Ovary (tissue), 7 donors: ENCODE measurements at regions not wholly inside any gene's neighbourhood (a gene's known extent, or its start where the extent isn't known, plus 50 kb on each side); places are given as distances from the start of the nearest gene placed in this dataset.

Experiments
- DNase-seq, 5 donors: peaks; one replicate each; pipeline ENCODE4 v3.0.0-alpha.2; 2019 to 2020
- H3K27ac ChIP-seq, 2 donors: fragments of 200-600 bp; one replicate each; pipeline versions ENCODE4 v1.5.1 to v1.8.0; 2019 to 2022
- H3K27me3 ChIP-seq: fragments of 200-600 bp; one replicate; pipeline ENCODE4 v1.8.0; 2022
- H3K36me3 ChIP-seq: fragments of 200-600 bp; sonication (generic); one replicate; pipeline ENCODE4 v1.5.1; 2019
- H3K4me1 ChIP-seq: one replicate; pipeline ENCODE4 v1.8.1; 2013; ENCODE audit warnings: mild to moderate bottlenecking, moderate library complexity; ENCODE audit not compliant: insufficient read depth
- H3K4me3 ChIP-seq: fragments of 200-600 bp; sonication (generic); one replicate; pipeline ENCODE4 v1.5.1; 2017
- H3K9me3 ChIP-seq, 2 donors: fragments of 200-600 bp in 1 of 2; sonication (generic) in 1 of 2; one replicate each; pipeline versions ENCODE4 v1.5.1 to v1.8.1; 2013 to 2019; ENCODE audit warnings: mild to moderate bottlenecking in 1 of 2, moderate library complexity in 1 of 2
- EP300 ChIP-seq: sonication (generic); formaldehyde crosslinking; IDR thresholded peaks from one replicate; pipeline ENCODE4 v1.6.1; 2017; ENCODE audit warnings: antibody characterized with exemption
- POLR2A ChIP-seq: fragments of 450-650 bp; IDR thresholded peaks from one replicate; pipeline ENCODE4 v1.6.1; 2017; ENCODE audit warnings: antibody characterized with exemption, mild to moderate bottlenecking, moderate library complexity
- WGBS, 3 donors: extraction: QIAGEN DNeasy Blood & Tissue Kit in 1 of 3; methylation state at CpG; one replicate each; pipeline versions ENCODE4 v1.1.5 to v1.1.7; 2013 to 2017; 5-methylcytosine and 5-hydroxymethylcytosine counted together
- intact Hi-C, 4 donors: fragments of 100-400 bp; cut with DNase I; formaldehyde crosslinking; loops; one replicate each; pipeline versions ENCODE4 v1.11.0 to v1.15.1; 2022 to 2023
- TF ChIP-seq, protein P1 (sequence below), 3 donors: fragments of 450-650 bp in 2 of 3; fragments of 200-600 bp in 1 of 3; IDR thresholded peaks; one replicate each; pipeline versions ENCODE4 v1.5.1 to v1.8.0; 2016 to 2022; ENCODE audit warnings: antibody characterized with exemption in 3 of 3, mild to moderate bottlenecking in 1 of 3
- donor health status: DM: no; HTN: no; CAD: no; lungs with moderate emphysema.
- donor health status: DM: no; HTN: no; CAD: no.
- donor health status: Bipolar disorder and iron deficiency.
- donor health status: DM: no; HTN: no; CAD: no.
- donor health status: DM: yes; HTN: yes; CAD: no.

DNA sequence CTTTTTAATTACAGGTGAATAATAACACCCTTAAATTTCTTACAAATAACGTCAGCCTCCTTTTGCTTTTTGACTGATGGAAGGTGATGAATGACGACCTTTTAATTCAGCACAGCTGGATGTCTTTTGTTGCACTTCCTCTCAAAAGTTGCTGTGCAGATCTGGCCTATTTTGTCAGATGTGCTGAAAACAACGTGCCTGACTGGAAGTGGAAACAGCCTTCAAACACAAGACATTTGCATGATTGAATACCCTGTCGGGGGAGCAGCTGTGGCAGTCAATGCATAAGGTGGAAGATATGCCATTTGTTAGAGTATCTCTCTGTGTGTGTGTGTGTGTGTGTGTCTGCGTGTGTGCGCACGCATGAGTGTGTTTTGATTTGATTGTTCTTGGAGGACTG is 579.7 kb downstream of the SPRY1 start:
- intact Hi-C loops: no loop called here
- H3K27me3 ChIP-seq: no peaks in the 10 kb centered on the region
- H3K36me3 ChIP-seq: no peaks in the 10 kb centered on the region
- H3K27ac ChIP-seq: no peak overlapping the region
- H3K4me3 ChIP-seq: no peak overlapping the region
- no peak for DNase-seq
- H3K4me1 ChIP-seq: peaks cover 2% of the 10 kb centered on the region
- no peak for TF ChIP-seq EP300
- TF ChIP-seq, protein P1, sequence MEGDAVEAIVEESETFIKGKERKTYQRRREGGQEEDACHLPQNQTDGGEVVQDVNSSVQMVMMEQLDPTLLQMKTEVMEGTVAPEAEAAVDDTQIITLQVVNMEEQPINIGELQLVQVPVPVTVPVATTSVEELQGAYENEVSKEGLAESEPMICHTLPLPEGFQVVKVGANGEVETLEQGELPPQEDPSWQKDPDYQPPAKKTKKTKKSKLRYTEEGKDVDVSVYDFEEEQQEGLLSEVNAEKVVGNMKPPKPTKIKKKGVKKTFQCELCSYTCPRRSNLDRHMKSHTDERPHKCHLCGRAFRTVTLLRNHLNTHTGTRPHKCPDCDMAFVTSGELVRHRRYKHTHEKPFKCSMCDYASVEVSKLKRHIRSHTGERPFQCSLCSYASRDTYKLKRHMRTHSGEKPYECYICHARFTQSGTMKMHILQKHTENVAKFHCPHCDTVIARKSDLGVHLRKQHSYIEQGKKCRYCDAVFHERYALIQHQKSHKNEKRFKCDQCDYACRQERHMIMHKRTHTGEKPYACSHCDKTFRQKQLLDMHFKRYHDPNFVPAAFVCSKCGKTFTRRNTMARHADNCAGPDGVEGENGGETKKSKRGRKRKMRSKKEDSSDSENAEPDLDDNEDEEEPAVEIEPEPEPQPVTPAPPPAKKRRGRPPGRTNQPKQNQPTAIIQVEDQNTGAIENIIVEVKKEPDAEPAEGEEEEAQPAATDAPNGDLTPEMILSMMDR (IDR thresholded peaks at IDR 0.05): no peak
- TF ChIP-seq POLR2A: no peak
- H3K9me3 ChIP-seq: no peaks in the 10 kb centered on the region
- WGBS, 3 donors: 66 to 69% (median 69%) methylated on average over 7 of the region's 7 CpGs

GRCh38 chr4:123976819-123977218 is 580.2 kb downstream of the SPRY1 start:
- H3K4me1 ChIP-seq: peaks cover 2% of the 10 kb centered on the region
- no peaks in the 10 kb centered on the region for H3K27me3 ChIP-seq
- no peaks in the 10 kb centered on the region for H3K9me3 ChIP-seq
- 62 to 64% (median 63%) methylated on average over 2 of the region's 2 CpGs for WGBS, 3 donors
- TF ChIP-seq, protein P1 (IDR thresholded peaks at IDR 0.05): no peak
- TF ChIP-seq EP300 (no peak), POLR2A (no peak)
- no peaks in the 10 kb centered on the region for H3K36me3 ChIP-seq
- no peak overlapping the region for H3K4me3 ChIP-seq
- no peak overlapping the region for H3K27ac ChIP-seq
- no peak for DNase-seq
- intact Hi-C loops: no loop called here

DNA sequence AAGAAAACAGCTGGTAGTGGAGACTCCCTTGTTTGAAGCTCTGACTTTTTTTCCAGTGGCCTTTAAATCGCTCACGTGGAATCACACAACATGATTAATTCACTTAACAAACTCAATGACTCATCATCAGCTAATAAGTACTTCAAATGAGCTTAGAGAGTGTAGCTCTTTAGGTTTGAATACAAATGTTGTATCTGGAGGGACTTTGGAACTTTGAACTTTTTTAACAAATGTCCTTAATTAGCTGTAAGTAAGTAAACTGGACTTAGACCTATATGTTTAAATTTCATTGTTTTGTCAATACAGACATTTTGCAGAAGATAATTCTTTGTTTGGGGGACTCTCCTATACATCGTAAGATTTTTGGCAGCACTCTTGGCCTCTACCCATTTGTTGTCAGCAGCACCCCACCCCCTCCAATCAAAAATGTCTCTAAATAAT is 581.1 kb downstream of the SPRY1 start:
- no peak overlapping the region for H3K27ac ChIP-seq
- no peaks in the 10 kb centered on the region for H3K36me3 ChIP-seq
- TF ChIP-seq, protein P1 (IDR thresholded peaks at IDR 0.05): no peak
- TF ChIP-seq POLR2A: no peak
- no peak for TF ChIP-seq EP300
- H3K4me3 ChIP-seq: no peak overlapping the region
- H3K27me3 ChIP-seq: no peaks in the 10 kb centered on the region
- intact Hi-C loops: no loop called here
- no peak for DNase-seq
- WGBS, 3 donors: 45 to 47% (median 47%) methylated on average over 3 of the region's 3 CpGs
- H3K9me3 ChIP-seq: no peaks in the 10 kb centered on the region
- peaks cover 2% of the 10 kb centered on the region for H3K4me1 ChIP-seq

GRCh38 chr4:123978637-123979036 is 582.0 kb downstream of the SPRY1 start:
- DNase-seq: no peak
- no peaks in the 10 kb centered on the region for H3K36me3 ChIP-seq
- H3K27me3 ChIP-seq: no peaks in the 10 kb centered on the region
- intact Hi-C loops: no loop called here
- H3K4me3 ChIP-seq: no peak overlapping the region
- H3K27ac ChIP-seq: no peak overlapping the region
- H3K4me1 ChIP-seq: peaks cover 2% of the 10 kb centered on the region
- H3K9me3 ChIP-seq: no peaks in the 10 kb centered on the region
- no peak for TF ChIP-seq EP300
- TF ChIP-seq POLR2A: no peak
- TF ChIP-seq, protein P1 (IDR thresholded peaks at IDR 0.05): no peak
- 88 to 98% (median 89%) methylated on average over 1 of the region's 1 CpG for WGBS, 3 donors
